ENCODE measurements at regions not wholly inside any gene's neighbourhood (a gene's known extent, or its start where the extent isn't known, plus 50 kb on each side); places are given as distances from the start of the nearest gene placed in this dataset.

DNA sequence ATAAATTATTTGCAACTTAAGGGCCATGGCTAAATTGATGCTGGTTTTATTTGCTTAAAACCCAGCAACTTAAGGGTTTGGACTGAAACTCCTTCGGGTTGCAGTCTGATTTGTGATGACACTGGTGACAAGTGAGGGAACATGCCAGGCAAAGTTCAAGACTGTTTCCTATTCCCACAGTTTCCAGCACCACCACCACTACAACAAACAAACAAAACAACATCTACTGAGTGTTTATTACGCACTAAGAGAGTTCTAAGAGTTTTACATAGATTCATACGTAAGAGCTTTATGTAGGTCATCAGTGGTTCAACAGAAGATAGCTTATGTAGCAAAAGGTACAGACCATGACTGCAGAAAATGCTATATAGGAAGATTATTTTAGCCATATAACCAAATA, 1582.1 kb downstream of the BRINP3 start:
- Histone ChIP-seq H3K36me3 (ENCODE audit: insufficient read depth, low read length) (no peaks in the 10 kb centered on the region), H3K4me1 (ENCODE audit: insufficient read depth, low read length, poor library complexity, severe bottlenecking) (no peaks in the 10 kb centered on the region), H3K4me3 (ENCODE audit: low read depth, low read length, poor library complexity, severe bottlenecking) (no peak overlapping the region), H3K4me2 (ENCODE audit: low read length) (no peak overlapping the region), H2AFZ (ENCODE audit: low read length) (no peak overlapping the region), H3K9me3 (ENCODE audit: low read length) (no peaks in the 10 kb centered on the region), H4K20me1 (ENCODE audit: insufficient read depth, low read length) (no peaks in the 10 kb centered on the region), H3K27ac (ENCODE audit: low read depth, low read length, poor library complexity, severe bottlenecking) (no peak overlapping the region), H3K9me2 (ENCODE audit: insufficient read depth, low read length) (no peaks in the 10 kb centered on the region), H3K79me2 (ENCODE audit: insufficient read depth, low read depth, low read length) (no peaks in the 10 kb centered on the region)
- DNase-seq (ENCODE audit: low spot score) = no peak
- intact Hi-C loops (cut with micrococcal nuclease; ENCODE audit: unreplicated experiment) = no loop called here
- ChIA-PET CTCF (ENCODE audit: unreplicated experiment) (no interaction called here), POLR2A (no interaction called here)
- TF ChIP-seq, protein P1, sequence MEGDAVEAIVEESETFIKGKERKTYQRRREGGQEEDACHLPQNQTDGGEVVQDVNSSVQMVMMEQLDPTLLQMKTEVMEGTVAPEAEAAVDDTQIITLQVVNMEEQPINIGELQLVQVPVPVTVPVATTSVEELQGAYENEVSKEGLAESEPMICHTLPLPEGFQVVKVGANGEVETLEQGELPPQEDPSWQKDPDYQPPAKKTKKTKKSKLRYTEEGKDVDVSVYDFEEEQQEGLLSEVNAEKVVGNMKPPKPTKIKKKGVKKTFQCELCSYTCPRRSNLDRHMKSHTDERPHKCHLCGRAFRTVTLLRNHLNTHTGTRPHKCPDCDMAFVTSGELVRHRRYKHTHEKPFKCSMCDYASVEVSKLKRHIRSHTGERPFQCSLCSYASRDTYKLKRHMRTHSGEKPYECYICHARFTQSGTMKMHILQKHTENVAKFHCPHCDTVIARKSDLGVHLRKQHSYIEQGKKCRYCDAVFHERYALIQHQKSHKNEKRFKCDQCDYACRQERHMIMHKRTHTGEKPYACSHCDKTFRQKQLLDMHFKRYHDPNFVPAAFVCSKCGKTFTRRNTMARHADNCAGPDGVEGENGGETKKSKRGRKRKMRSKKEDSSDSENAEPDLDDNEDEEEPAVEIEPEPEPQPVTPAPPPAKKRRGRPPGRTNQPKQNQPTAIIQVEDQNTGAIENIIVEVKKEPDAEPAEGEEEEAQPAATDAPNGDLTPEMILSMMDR (conservative IDR thresholded peaks at IDR 0.05; ENCODE audit: low read length) = no peak
- TF ChIP-seq EZH2phosphoT487 (IDR thresholded peaks at IDR 0.05; ENCODE audit: borderline replicate concordance, low read depth, low read length) = no peak
- BruUV-seq (replicated peaks) = no TSS peak

DNA sequence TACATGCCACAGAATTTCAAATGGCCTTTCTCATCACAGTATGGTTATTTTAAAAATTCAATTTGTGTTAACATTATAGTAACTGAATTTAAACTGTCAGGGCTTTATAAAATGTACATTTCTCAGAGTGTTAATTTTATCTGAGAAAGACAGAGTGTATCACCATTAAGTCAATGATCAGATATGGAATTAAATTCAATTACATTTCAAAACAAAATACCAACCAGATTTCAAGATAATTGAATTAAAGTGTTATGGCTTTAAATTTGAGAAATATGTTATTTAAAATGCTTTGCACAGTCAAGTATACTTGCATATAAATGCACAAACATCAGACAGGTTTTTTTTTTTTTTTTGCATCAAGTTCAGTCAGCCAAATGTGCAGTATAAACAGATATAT, 1574.4 kb downstream of the BRINP3 start:
- no peaks in the 10 kb centered on the region for H3K4me1 ChIP-seq (ENCODE audit: insufficient read depth, low read length, poor library complexity, severe bottlenecking)
- H3K79me2 ChIP-seq (ENCODE audit: insufficient read depth, low read depth, low read length) = no peaks in the 10 kb centered on the region
- TF ChIP-seq, protein P1 (conservative IDR thresholded peaks at IDR 0.05; ENCODE audit: low read length) = no peak
- TF ChIP-seq EZH2phosphoT487 (IDR thresholded peaks at IDR 0.05; ENCODE audit: borderline replicate concordance, low read depth, low read length) = no peak
- no peak overlapping the region for H3K27ac ChIP-seq (ENCODE audit: low read depth, low read length, poor library complexity, severe bottlenecking)
- intact Hi-C loops (cut with micrococcal nuclease; ENCODE audit: unreplicated experiment) = no loop called here
- H3K9me3 ChIP-seq (ENCODE audit: low read length) = no peaks in the 10 kb centered on the region
- no peaks in the 10 kb centered on the region for H4K20me1 ChIP-seq (ENCODE audit: insufficient read depth, low read length)
- CTCF ChIA-PET (ENCODE audit: unreplicated experiment) = no interaction called here
- POLR2A ChIA-PET = no interaction called here
- no TSS peak for BruUV-seq (replicated peaks)
- H3K4me3 ChIP-seq (ENCODE audit: low read depth, low read length, poor library complexity, severe bottlenecking) = no peak overlapping the region
- no peak for DNase-seq (ENCODE audit: low spot score)
- H3K36me3 ChIP-seq (ENCODE audit: insufficient read depth, low read length) = no peaks in the 10 kb centered on the region
- no peak overlapping the region for H3K4me2 ChIP-seq (ENCODE audit: low read length)
- no peaks in the 10 kb centered on the region for H3K9me2 ChIP-seq (ENCODE audit: insufficient read depth, low read length)
- H2AFZ ChIP-seq (ENCODE audit: low read length) = no peak overlapping the region

DNA sequence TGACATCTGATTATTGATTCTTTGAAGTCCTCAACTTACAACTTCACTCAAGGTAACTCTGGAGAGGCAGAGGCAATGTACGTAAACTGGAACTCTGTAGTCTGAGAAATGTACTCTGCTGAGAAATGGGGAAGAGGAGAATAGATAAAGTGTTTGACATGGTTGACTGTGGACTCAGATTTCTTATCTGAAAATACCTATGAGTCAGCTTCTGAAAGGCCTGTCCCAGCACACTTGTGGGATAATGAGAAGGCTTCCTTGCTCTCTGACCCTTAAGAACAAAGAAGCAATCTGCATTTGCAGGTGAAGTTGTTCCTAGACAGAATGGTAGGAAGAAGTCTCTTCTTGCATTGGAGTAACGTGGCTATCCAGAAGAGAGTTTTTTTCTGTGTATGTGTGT, 1573.5 kb downstream of the BRINP3 start:
- BruUV-seq (replicated peaks) = no TSS peak
- Histone ChIP-seq H3K4me1 (ENCODE audit: insufficient read depth, low read length, poor library complexity, severe bottlenecking) (no peaks in the 10 kb centered on the region), H3K9me2 (ENCODE audit: insufficient read depth, low read length) (no peaks in the 10 kb centered on the region), H3K4me2 (ENCODE audit: low read length) (no peak overlapping the region), H3K4me3 (ENCODE audit: low read depth, low read length, poor library complexity, severe bottlenecking) (no peak overlapping the region), H3K9me3 (ENCODE audit: low read length) (no peaks in the 10 kb centered on the region), H2AFZ (ENCODE audit: low read length) (no peak overlapping the region), H3K27ac (ENCODE audit: low read depth, low read length, poor library complexity, severe bottlenecking) (no peak overlapping the region), H3K36me3 (ENCODE audit: insufficient read depth, low read length) (no peaks in the 10 kb centered on the region), H3K79me2 (ENCODE audit: insufficient read depth, low read depth, low read length) (no peaks in the 10 kb centered on the region), H4K20me1 (ENCODE audit: insufficient read depth, low read length) (no peaks in the 10 kb centered on the region)
- intact Hi-C loops (cut with micrococcal nuclease; ENCODE audit: unreplicated experiment) = no loop called here
- ChIA-PET CTCF (ENCODE audit: unreplicated experiment) (no interaction called here), POLR2A (no interaction called here)
- no peak for TF ChIP-seq EZH2phosphoT487 (IDR thresholded peaks at IDR 0.05; ENCODE audit: borderline replicate concordance, low read depth, low read length)
- TF ChIP-seq, protein P1 (conservative IDR thresholded peaks at IDR 0.05; ENCODE audit: low read length) = no peak
- DNase-seq (ENCODE audit: low spot score) = no peak

Measured in OCI-LY7 (cell line).